GM23338 (cell line): ENCODE measurements at regions not wholly inside any gene's neighbourhood (a gene's known extent, or its start where the extent isn't known, plus 50 kb on each side); places are given as distances from the start of the nearest gene placed in this dataset.

Source experiments
- ATAC-seq: fragments of 200-7000 bp; cut with Tn5 transposase; 3 replicates; pipeline ENCODE4 v1.9.1; 2020
- DNase-seq: peaks from one replicate; pipeline ENCODE4 v3.0.0-alpha.2; 2015; ENCODE audit warnings: low spot score
- H2AFZ ChIP-seq: fragments of 200-600 bp; sonication (generic); 2 replicates; pipeline ENCODE4 v1.8.0; 2016; ENCODE audit warnings: antibody characterized with exemption, mild to moderate bottlenecking, moderate library complexity
- H3F3A ChIP-seq: fragments of 200-600 bp; sonication (generic); replicated peaks from 2 replicates; pipeline ENCODE4 v1.8.0; 2017; ENCODE audit warnings: antibody characterized with exemption, mixed run types, low read depth
- H3K27ac ChIP-seq: fragments of 200-600 bp; sonication (generic); 2 replicates; pipeline ENCODE4 v1.6.1; 2016; ENCODE audit warnings: low read depth
- H3K27me3 ChIP-seq: fragments of 200-600 bp; sonication (generic); 2 replicates; pipeline ENCODE4 v1.8.0; 2016; ENCODE audit warnings: mild to moderate bottlenecking, mixed run types, moderate library complexity; ENCODE audit not compliant: insufficient read depth
- H3K36me3 ChIP-seq: fragments of 200-600 bp; sonication (generic); 2 replicates; pipeline ENCODE4 v1.8.0; 2016; ENCODE audit warnings: mild to moderate bottlenecking; ENCODE audit not compliant: insufficient read depth
- H3K4me1 ChIP-seq: fragments of 200-600 bp; sonication (generic); 2 replicates; pipeline ENCODE4 v1.8.0; 2016; ENCODE audit warnings: mild to moderate bottlenecking, moderate library complexity; ENCODE audit not compliant: insufficient read depth
- H3K4me2 ChIP-seq: fragments of 200-600 bp; sonication (generic); 2 replicates; pipeline ENCODE4 v1.7.1; 2017; ENCODE audit warnings: mixed run types
- H3K4me3 ChIP-seq: fragments of 200-600 bp; sonication (generic); 2 replicates; pipeline ENCODE4 v1.6.1; 2016; ENCODE audit warnings: mixed run types
- H3K79me2 ChIP-seq: fragments of 200-600 bp; sonication (generic); replicated peaks from 2 replicates; pipeline ENCODE4 v1.8.0; 2017; ENCODE audit warnings: mild to moderate bottlenecking; ENCODE audit not compliant: insufficient read depth
- H3K9me2 ChIP-seq: fragments of 200-600 bp; sonication (generic); 2 replicates; pipeline ENCODE4 v1.8.0; 2017; ENCODE audit not compliant: insufficient read depth
- H4K20me1 ChIP-seq: fragments of 200-600 bp; sonication (generic); replicated peaks from 2 replicates; pipeline ENCODE4 v1.8.0; 2017; ENCODE audit warnings: mild to moderate bottlenecking; ENCODE audit not compliant: insufficient read depth
- H3K27ac Mint-ChIP-seq: 2 replicates; pipeline ENCODE4 v1.8.0; 2020; ENCODE audit warnings: inconsistent platforms, mild to moderate bottlenecking, moderate library complexity, mixed read lengths
- H3K27me3 Mint-ChIP-seq: 3 replicates; pipeline ENCODE4 v1.8.0; 2022; ENCODE audit warnings: low read depth, mild to moderate bottlenecking, moderate library complexity, mixed read lengths, inconsistent platforms; ENCODE audit not compliant: insufficient read depth, poor library complexity
- H3K36me3 Mint-ChIP-seq: 3 replicates; pipeline ENCODE4 v1.8.0; 2021; ENCODE audit warnings: low read depth, mild to moderate bottlenecking, inconsistent platforms, moderate library complexity, mixed read lengths
- H3K4me1 Mint-ChIP-seq: 3 replicates; pipeline ENCODE4 v1.8.0; 2020; ENCODE audit warnings: mild to moderate bottlenecking, inconsistent platforms, mixed read lengths
- H3K4me3 Mint-ChIP-seq: 3 replicates; pipeline ENCODE4 v1.8.0; 2021; ENCODE audit warnings: moderate library complexity, mild to moderate bottlenecking, inconsistent platforms, mixed read lengths
- H3K9me3 Mint-ChIP-seq: 3 replicates; pipeline ENCODE4 v1.8.0; 2020; ENCODE audit warnings: moderate library complexity, mild to moderate bottlenecking, inconsistent platforms, mixed read lengths
- CREB1 ChIP-seq: fragments of 250-450 bp; sonication (Bioruptor Pico); IDR thresholded peaks from 2 replicates; pipeline ENCODE4 v1.5.0; 2020; ENCODE audit warnings: low read depth, mild to moderate bottlenecking, moderate library complexity
- EZH2 ChIP-seq: fragments of 200-600 bp; sonication (generic); IDR thresholded peaks from one replicate; pipeline ENCODE4 v1.8.0; 2017; ENCODE audit warnings: antibody characterized with exemption, mild to moderate bottlenecking, low read depth; ENCODE audit not compliant: unreplicated experiment
- EZH2phosphoT487 ChIP-seq: fragments of 200-600 bp; sonication (generic); IDR thresholded peaks from one replicate; pipeline ENCODE4 v1.8.1; 2018; ENCODE audit warnings: antibody characterized with exemption; ENCODE audit not compliant: unreplicated experiment
- JUNB ChIP-seq: IDR thresholded peaks from one replicate; pipeline ENCODE4 v1.6.1; 2016; ENCODE audit warnings: antibody characterized with exemption; ENCODE audit not compliant: unreplicated experiment
- NANOG ChIP-seq: IDR thresholded peaks from 2 replicates; pipeline ENCODE4 v1.6.1; 2016; ENCODE audit warnings: antibody characterized with exemption, borderline replicate concordance
- POLR2AphosphoS5 ChIP-seq: IDR thresholded peaks from 2 replicates; pipeline ENCODE4 v1.6.1; 2016; ENCODE audit warnings: antibody characterized with exemption, low read depth
- STAT1 ChIP-seq: IDR thresholded peaks from one replicate; pipeline ENCODE4 v1.6.1; 2016; ENCODE audit warnings: antibody characterized with exemption; ENCODE audit not compliant: unreplicated experiment
- ZNF114 ChIP-seq: fragments of 250-450 bp; sonication (Bioruptor Pico); IDR thresholded peaks from 2 replicates; pipeline ENCODE4 v1.5.0; 2020; ENCODE audit warnings: mild to moderate bottlenecking, moderate library complexity
- ZNF331 ChIP-seq: fragments of 250-450 bp; sonication (Bioruptor Pico); IDR thresholded peaks from 2 replicates; pipeline ENCODE4 v1.5.0; 2020; ENCODE audit warnings: low read depth, mild to moderate bottlenecking, moderate library complexity
- TF ChIP-seq, protein P1 (sequence below), 2 experiments: fragments of 200-600 bp in 1 of 2; sonication (generic) in 1 of 2; conservative IDR thresholded peaks; 2 replicates each; pipeline versions ENCODE4 v1.5.1 to v1.6.1; 2016 to 2017; ENCODE audit warnings: antibody characterized with exemption in 2 of 2, low read depth in 2 of 2, mild to moderate bottlenecking in 2 of 2, moderate library complexity in 1 of 2
- TF ChIP-seq, protein P2 (sequence below): IDR thresholded peaks from 2 replicates; pipeline ENCODE4 v1.6.1; 2016; ENCODE audit warnings: antibody characterized with exemption
- TF ChIP-seq, protein P3 (sequence below): fragments of 250-450 bp; sonication (Bioruptor Pico); IDR thresholded peaks from 2 replicates; pipeline ENCODE4 v1.5.0; 2020; ENCODE audit warnings: mild to moderate bottlenecking, moderate library complexity
- TF ChIP-seq, protein P4 (sequence below): IDR thresholded peaks from one replicate; pipeline ENCODE4 v1.6.1; 2018; ENCODE audit warnings: antibody characterized with exemption; ENCODE audit not compliant: unreplicated experiment

DNA sequence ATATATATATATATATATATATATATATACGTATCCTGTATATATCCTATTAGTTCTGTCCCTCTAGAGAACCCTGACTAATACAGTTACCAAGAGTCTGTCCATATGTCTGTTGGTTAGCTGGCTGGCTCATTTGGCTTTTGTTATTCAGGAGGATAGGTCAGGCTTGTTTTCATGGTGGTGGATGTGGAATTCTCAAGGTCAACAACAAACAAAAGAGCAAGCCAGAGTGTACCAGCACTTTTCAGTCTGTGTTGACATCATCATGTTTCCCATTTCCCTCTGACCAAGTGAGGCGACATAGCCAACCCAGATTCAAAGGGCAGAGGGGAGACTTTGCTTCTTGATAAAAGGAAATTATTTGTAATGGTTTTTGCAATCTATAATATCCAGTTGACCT, 88.5 kb upstream of the PTCHD4 start:
- no peak for DNase-seq
- Mint-ChIP-seq H3K27me3 (no peaks in the 10 kb centered on the region), H3K9me3 (peaks cover 14% of the 10 kb centered on the region; the same call in 2 of the 3 replicates), H3K4me1 (peaks cover 21% of the 10 kb centered on the region), H3K27ac (0 out of 2 replicates have a peak overlapping the region, but pooled peaks have one; percentile 42), H3K36me3 (peaks cover 16% of the 10 kb centered on the region), H3K4me3 (no peak overlapping the region)
- ATAC-seq, result no peak
- Histone ChIP-seq H2AFZ (no peak overlapping the region; the same call in 1 of the 2 replicates), H3K79me2 (no peaks in the 10 kb centered on the region), H3K4me3 (no peak overlapping the region), H3K27ac (no peak overlapping the region), H3K27me3 (no peaks in the 10 kb centered on the region), H3K4me2 (no peak overlapping the region), H4K20me1 (no peaks in the 10 kb centered on the region), H3K4me1 (no peaks in the 10 kb centered on the region; the same call in 1 of the 2 replicates), H3K36me3 (no peaks in the 10 kb centered on the region), H3F3A (no peaks in the 10 kb centered on the region), H3K9me2 (no peaks in the 10 kb centered on the region)
- TF ChIP-seq, protein P1, sequence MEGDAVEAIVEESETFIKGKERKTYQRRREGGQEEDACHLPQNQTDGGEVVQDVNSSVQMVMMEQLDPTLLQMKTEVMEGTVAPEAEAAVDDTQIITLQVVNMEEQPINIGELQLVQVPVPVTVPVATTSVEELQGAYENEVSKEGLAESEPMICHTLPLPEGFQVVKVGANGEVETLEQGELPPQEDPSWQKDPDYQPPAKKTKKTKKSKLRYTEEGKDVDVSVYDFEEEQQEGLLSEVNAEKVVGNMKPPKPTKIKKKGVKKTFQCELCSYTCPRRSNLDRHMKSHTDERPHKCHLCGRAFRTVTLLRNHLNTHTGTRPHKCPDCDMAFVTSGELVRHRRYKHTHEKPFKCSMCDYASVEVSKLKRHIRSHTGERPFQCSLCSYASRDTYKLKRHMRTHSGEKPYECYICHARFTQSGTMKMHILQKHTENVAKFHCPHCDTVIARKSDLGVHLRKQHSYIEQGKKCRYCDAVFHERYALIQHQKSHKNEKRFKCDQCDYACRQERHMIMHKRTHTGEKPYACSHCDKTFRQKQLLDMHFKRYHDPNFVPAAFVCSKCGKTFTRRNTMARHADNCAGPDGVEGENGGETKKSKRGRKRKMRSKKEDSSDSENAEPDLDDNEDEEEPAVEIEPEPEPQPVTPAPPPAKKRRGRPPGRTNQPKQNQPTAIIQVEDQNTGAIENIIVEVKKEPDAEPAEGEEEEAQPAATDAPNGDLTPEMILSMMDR (conservative IDR thresholded peaks at IDR 0.05; ENCODE audit: low read depth in 2 of 2), result no peak
- TF ChIP-seq STAT1, result no peak
- TF ChIP-seq, protein P2, sequence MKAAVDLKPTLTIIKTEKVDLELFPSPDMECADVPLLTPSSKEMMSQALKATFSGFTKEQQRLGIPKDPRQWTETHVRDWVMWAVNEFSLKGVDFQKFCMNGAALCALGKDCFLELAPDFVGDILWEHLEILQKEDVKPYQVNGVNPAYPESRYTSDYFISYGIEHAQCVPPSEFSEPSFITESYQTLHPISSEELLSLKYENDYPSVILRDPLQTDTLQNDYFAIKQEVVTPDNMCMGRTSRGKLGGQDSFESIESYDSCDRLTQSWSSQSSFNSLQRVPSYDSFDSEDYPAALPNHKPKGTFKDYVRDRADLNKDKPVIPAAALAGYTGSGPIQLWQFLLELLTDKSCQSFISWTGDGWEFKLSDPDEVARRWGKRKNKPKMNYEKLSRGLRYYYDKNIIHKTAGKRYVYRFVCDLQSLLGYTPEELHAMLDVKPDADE, result no peak
- no peak for TF ChIP-seq ZNF331 (CRISPR knock-in tag)
- TF ChIP-seq, protein P3, sequence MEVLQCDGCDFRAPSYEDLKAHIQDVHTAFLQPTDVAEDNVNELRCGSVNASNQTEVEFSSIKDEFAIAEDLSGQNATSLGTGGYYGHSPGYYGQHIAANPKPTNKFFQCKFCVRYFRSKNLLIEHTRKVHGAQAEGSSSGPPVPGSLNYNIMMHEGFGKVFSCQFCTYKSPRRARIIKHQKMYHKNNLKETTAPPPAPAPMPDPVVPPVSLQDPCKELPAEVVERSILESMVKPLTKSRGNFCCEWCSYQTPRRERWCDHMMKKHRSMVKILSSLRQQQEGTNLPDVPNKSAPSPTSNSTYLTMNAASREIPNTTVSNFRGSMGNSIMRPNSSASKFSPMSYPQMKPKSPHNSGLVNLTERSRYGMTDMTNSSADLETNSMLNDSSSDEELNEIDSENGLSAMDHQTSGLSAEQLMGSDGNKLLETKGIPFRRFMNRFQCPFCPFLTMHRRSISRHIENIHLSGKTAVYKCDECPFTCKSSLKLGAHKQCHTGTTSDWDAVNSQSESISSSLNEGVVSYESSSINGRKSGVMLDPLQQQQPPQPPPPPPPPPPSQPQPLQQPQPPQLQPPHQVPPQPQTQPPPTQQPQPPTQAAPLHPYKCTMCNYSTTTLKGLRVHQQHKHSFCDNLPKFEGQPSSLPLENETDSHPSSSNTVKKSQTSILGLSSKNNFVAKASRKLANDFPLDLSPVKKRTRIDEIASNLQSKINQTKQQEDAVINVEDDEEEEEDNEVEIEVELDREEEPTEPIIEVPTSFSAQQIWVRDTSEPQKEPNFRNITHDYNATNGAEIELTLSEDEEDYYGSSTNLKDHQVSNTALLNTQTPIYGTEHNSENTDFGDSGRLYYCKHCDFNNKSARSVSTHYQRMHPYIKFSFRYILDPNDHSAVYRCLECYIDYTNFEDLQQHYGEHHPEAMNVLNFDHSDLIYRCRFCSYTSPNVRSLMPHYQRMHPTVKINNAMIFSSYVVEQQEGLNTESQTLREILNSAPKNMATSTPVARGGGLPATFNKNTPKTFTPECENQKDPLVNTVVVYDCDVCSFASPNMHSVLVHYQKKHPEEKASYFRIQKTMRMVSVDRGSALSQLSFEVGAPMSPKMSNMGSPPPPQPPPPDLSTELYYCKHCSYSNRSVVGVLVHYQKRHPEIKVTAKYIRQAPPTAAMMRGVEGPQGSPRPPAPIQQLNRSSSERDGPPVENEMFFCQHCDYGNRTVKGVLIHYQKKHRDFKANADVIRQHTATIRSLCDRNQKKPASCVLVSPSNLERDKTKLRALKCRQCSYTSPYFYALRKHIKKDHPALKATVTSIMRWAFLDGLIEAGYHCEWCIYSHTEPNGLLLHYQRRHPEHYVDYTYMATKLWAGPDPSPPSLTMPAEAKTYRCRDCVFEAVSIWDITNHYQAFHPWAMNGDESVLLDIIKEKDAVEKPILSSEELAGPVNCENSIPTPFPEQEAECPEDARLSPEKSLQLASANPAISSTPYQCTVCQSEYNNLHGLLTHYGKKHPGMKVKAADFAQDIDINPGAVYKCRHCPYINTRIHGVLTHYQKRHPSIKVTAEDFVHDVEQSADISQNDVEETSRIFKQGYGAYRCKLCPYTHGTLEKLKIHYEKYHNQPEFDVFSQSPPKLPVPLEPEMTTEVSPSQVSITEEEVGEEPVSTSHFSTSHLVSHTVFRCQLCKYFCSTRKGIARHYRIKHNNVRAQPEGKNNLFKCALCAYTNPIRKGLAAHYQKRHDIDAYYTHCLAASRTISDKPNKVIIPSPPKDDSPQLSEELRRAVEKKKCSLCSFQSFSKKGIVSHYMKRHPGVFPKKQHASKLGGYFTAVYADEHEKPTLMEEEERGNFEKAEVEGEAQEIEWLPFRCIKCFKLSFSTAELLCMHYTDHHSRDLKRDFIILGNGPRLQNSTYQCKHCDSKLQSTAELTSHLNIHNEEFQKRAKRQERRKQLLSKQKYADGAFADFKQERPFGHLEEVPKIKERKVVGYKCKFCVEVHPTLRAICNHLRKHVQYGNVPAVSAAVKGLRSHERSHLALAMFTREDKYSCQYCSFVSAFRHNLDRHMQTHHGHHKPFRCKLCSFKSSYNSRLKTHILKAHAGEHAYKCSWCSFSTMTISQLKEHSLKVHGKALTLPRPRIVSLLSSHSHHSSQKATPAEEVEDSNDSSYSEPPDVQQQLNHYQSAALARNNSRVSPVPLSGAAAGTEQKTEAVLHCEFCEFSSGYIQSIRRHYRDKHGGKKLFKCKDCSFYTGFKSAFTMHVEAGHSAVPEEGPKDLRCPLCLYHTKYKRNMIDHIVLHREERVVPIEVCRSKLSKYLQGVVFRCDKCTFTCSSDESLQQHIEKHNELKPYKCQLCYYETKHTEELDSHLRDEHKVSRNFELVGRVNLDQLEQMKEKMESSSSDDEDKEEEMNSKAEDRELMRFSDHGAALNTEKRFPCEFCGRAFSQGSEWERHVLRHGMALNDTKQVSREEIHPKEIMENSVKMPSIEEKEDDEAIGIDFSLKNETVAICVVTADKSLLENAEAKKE (CRISPR knock-in tag), result no peak
- TF ChIP-seq POLR2AphosphoS5, result no peak
- TF ChIP-seq ZNF114 (CRISPR knock-in tag), result no peak
- TF ChIP-seq JUNB, result no peak
- no peak for TF ChIP-seq EZH2
- TF ChIP-seq CREB1 (CRISPR knock-in tag), result no peak
- no peak for TF ChIP-seq NANOG
- TF ChIP-seq, protein P4, sequence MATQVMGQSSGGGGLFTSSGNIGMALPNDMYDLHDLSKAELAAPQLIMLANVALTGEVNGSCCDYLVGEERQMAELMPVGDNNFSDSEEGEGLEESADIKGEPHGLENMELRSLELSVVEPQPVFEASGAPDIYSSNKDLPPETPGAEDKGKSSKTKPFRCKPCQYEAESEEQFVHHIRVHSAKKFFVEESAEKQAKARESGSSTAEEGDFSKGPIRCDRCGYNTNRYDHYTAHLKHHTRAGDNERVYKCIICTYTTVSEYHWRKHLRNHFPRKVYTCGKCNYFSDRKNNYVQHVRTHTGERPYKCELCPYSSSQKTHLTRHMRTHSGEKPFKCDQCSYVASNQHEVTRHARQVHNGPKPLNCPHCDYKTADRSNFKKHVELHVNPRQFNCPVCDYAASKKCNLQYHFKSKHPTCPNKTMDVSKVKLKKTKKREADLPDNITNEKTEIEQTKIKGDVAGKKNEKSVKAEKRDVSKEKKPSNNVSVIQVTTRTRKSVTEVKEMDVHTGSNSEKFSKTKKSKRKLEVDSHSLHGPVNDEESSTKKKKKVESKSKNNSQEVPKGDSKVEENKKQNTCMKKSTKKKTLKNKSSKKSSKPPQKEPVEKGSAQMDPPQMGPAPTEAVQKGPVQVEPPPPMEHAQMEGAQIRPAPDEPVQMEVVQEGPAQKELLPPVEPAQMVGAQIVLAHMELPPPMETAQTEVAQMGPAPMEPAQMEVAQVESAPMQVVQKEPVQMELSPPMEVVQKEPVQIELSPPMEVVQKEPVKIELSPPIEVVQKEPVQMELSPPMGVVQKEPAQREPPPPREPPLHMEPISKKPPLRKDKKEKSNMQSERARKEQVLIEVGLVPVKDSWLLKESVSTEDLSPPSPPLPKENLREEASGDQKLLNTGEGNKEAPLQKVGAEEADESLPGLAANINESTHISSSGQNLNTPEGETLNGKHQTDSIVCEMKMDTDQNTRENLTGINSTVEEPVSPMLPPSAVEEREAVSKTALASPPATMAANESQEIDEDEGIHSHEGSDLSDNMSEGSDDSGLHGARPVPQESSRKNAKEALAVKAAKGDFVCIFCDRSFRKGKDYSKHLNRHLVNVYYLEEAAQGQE, result no peak
- no peak for TF ChIP-seq EZH2phosphoT487
